ENCODE measurements at regions not wholly inside any gene's neighbourhood (a gene's known extent, or its start where the extent isn't known, plus 50 kb on each side); places are given as distances from the start of the nearest gene placed in this dataset.

GRCh38 chr7:156400046-156400445 is 240.5 kb upstream of the RNF32 start:
- no peak for DNase-seq (ENCODE audit: low read depth in 2 of 2)
- Histone ChIP-seq H3K4me2 (ENCODE audit: extremely low read depth, insufficient read depth, low read length) (no peak overlapping the region), H3K79me2 (ENCODE audit: control insufficient read depth, insufficient read depth, low read length) (no peaks in the 10 kb centered on the region), H2AFZ (ENCODE audit: low read length) (no peak overlapping the region), H3K4me1 (ENCODE audit: control insufficient read depth, extremely low read depth, insufficient read depth, low read length) (no peaks in the 10 kb centered on the region), H4K20me1 (ENCODE audit: control insufficient read depth, extremely low read depth, insufficient read depth, low read length) (no peaks in the 10 kb centered on the region), H3K4me3 (replicated peaks in 1 of 4; ENCODE audit: control extremely low read depth in 1 of 4, insufficient read depth in 1 of 4, low read depth in 3 of 4, low read length in 4 of 4) (no peak overlapping the region), H3K36me3 (ENCODE audit: control insufficient read depth, insufficient read depth, low read length) (no peaks in the 10 kb centered on the region), H3K9me3 (ENCODE audit: control insufficient read depth, insufficient read depth, low read depth, low read length) (no peaks in the 10 kb centered on the region), H3K27ac (ENCODE audit: insufficient read depth, low read length) (no peak overlapping the region), H3K27me3 (ENCODE audit: control insufficient read depth, insufficient read depth, low read length) (no peaks in the 10 kb centered on the region), H3K9ac (ENCODE audit: insufficient read depth, low read length) (no peak overlapping the region)
- TF ChIP-seq CTCF (conservative IDR thresholded peaks at IDR 0.05 in 1 of 2, IDR thresholded peaks at IDR 0.05 in 1 of 2; ENCODE audit: low read depth in 1 of 2, low read length in 2 of 2) (no peak), EZH2 (IDR thresholded peaks at IDR 0.05; ENCODE audit: low read length, missing control alignments) (no peak)

GRCh38 chr7:156397249-156397648 is 243.3 kb upstream of the RNF32 start:
- no peak for DNase-seq (ENCODE audit: low read depth in 2 of 2)
- H4K20me1 ChIP-seq (ENCODE audit: control insufficient read depth, extremely low read depth, insufficient read depth, low read length) = no peaks in the 10 kb centered on the region
- H3K36me3 ChIP-seq (ENCODE audit: control insufficient read depth, insufficient read depth, low read length) = no peaks in the 10 kb centered on the region
- H2AFZ ChIP-seq (ENCODE audit: low read length) = no peak overlapping the region
- no peak overlapping the region for H3K9ac ChIP-seq (ENCODE audit: insufficient read depth, low read length)
- H3K27ac ChIP-seq (ENCODE audit: insufficient read depth, low read length) = no peak overlapping the region
- no peaks in the 10 kb centered on the region for H3K27me3 ChIP-seq (ENCODE audit: control insufficient read depth, insufficient read depth, low read length)
- H3K4me3 ChIP-seq (replicated peaks in 1 of 4; ENCODE audit: control extremely low read depth in 1 of 4, insufficient read depth in 1 of 4, low read depth in 3 of 4, low read length in 4 of 4) = no peak overlapping the region
- H3K4me2 ChIP-seq (ENCODE audit: extremely low read depth, insufficient read depth, low read length) = no peak overlapping the region
- no peak for TF ChIP-seq CTCF (conservative IDR thresholded peaks at IDR 0.05 in 1 of 2, IDR thresholded peaks at IDR 0.05 in 1 of 2; ENCODE audit: low read depth in 1 of 2, low read length in 2 of 2)
- TF ChIP-seq EZH2 (IDR thresholded peaks at IDR 0.05; ENCODE audit: low read length, missing control alignments) = no peak
- H3K9me3 ChIP-seq (ENCODE audit: control insufficient read depth, insufficient read depth, low read depth, low read length) = no peaks in the 10 kb centered on the region
- no peaks in the 10 kb centered on the region for H3K4me1 ChIP-seq (ENCODE audit: control insufficient read depth, extremely low read depth, insufficient read depth, low read length)
- H3K79me2 ChIP-seq (ENCODE audit: control insufficient read depth, insufficient read depth, low read length) = no peaks in the 10 kb centered on the region

GRCh38 chr7:156389116-156389692 is 251.4 kb upstream of the RNF32 start:
- H3K4me3 ChIP-seq (replicated peaks in 1 of 4; ENCODE audit: control extremely low read depth in 1 of 4, insufficient read depth in 1 of 4, low read depth in 3 of 4, low read length in 4 of 4) = no peak overlapping the region
- no peaks in the 10 kb centered on the region for H3K79me2 ChIP-seq (ENCODE audit: control insufficient read depth, insufficient read depth, low read length)
- no peaks in the 10 kb centered on the region for H3K9me3 ChIP-seq (ENCODE audit: control insufficient read depth, insufficient read depth, low read depth, low read length)

More at GRCh38 chr7:156389116-156389692, 251.4 kb upstream of the RNF32 start:
- no peak for DNase-seq (ENCODE audit: low read depth in 2 of 2)
- no peak overlapping the region for H3K27ac ChIP-seq (ENCODE audit: insufficient read depth, low read length)
- no peak overlapping the region for H2AFZ ChIP-seq (ENCODE audit: low read length)
- TF ChIP-seq EZH2 (IDR thresholded peaks at IDR 0.05; ENCODE audit: low read length, missing control alignments) (no peak), CTCF (conservative IDR thresholded peaks at IDR 0.05 in 1 of 2, IDR thresholded peaks at IDR 0.05 in 1 of 2; ENCODE audit: low read depth in 1 of 2, low read length in 2 of 2) (no peak)
- no peaks in the 10 kb centered on the region for H4K20me1 ChIP-seq (ENCODE audit: control insufficient read depth, extremely low read depth, insufficient read depth, low read length)
- H3K36me3 ChIP-seq (ENCODE audit: control insufficient read depth, insufficient read depth, low read length) = no peaks in the 10 kb centered on the region
- no peaks in the 10 kb centered on the region for H3K27me3 ChIP-seq (ENCODE audit: control insufficient read depth, insufficient read depth, low read length)
- no peak overlapping the region for H3K4me2 ChIP-seq (ENCODE audit: extremely low read depth, insufficient read depth, low read length)
- H3K9ac ChIP-seq (ENCODE audit: insufficient read depth, low read length) = no peak overlapping the region
- no peaks in the 10 kb centered on the region for H3K4me1 ChIP-seq (ENCODE audit: control insufficient read depth, extremely low read depth, insufficient read depth, low read length)
